ENCODE measurements at regions not wholly inside any gene's neighbourhood (a gene's known extent, or its start where the extent isn't known, plus 50 kb on each side); places are given as distances from the start of the nearest gene placed in this dataset.
"Not testable (repeated sequence)": the region's sequence is repeated elsewhere in the genome, so short reads cannot be mapped to it uniquely, and the experiment has no call there.

DNA sequence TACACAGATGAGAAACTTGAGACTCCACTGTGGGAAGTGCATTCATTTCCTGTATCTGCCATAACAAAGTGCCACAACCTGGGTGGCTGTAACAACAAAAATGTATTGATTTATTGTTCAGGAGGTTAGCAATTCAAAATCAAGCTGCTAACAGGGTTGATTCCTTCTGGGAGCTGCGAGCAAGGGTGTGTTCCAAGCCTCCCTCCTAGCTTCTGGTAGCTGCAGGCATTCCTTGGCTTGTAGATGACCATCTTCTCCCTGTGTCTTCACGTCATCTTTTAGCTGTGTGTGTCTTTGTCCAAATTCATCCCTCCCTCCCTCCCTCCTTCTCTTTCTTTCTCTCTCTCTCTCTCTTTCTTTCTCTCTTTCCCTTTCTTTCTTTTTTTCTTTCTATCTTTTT, 258.1 kb downstream of the MSX2 start:
- no peak for DNase-seq (ENCODE audit: low read depth)

- DNase-seq (ENCODE audit: low read depth) = no peak
Measured at GRCh38 chr5:174981416-174981815, 257.0 kb downstream of the MSX2 start.

DNA sequence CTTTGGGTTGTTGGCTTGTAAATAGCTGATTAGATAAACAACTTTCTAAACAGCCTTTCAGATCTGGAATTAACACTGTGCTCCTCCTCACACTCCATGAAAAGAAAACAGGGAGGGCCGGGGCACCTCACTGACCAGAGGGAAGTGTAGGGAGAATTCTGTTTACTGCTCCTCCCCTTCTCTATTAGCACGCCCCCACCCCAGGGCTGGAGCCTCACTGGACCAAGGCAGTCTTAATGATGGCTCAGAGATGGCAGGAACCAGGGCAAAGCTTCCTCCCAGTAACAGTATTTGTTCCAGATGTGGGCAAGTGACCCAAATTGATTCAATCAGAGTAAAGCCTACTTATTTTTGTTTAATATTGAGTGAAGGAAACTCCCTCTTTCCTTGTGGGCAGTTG, 256.6 kb downstream of the MSX2 start:
- DNase-seq (ENCODE audit: low read depth) = no peak

DNA sequence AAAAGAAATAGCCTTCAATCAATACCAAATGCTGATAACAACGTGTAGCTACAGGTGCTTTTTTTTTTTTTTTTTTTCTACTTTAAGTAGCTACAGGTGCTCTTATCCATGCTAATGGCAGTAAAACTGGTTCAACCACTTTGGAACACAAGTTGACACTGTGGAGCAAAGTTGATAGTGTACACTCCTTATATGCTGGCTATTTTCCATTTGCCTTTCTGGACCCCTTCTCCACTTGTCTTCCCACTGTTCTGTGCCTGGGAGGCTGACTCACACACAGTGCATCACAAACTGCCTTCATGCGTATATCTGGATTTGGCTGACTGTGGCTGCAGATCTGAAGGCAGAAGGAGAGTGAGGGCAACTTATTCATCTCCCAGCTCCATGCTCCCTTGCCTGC, 247.9 kb downstream of the MSX2 start:
- DNase-seq (ENCODE audit: low read depth) = no peak

DNA sequence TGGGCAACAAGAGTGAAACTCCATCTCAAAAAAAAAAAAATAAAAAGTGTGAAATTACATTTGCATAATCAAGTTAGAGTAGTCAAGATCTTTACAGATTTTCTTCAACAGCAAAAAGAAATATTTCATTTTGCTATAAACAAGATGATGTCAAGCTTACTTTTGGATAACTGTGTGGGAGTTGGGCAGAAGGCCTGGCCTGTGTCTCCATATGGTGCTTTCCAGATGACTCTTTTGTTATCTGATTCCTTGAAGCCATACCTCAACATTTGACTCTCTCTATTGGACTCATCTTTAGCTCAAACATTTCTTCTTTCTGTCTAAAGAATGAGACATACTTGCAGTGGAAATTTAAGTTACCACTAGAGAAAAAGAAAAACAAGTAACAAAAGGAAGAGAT, 246.8 kb downstream of the MSX2 start:
- DNase-seq (ENCODE audit: low read depth) = no peak

DNA sequence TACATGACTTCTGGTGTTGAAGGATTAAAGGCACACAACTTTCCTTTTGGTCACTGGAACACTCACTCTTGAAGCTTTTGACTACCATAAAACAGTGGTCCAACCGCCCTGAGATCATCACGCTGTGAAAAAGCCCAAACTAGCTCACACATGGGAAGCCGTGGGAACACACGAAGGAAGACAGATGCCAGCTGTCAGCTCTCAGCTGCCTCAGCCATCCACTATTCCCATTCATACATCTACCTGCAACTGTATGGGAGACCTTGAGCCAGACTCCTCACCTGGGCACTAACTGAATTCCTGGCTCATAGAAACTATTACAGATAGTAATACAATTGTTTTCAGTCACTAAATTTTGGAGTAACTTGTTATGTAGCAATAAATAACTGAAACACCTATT, 246.1 kb downstream of the MSX2 start:
- no peak for DNase-seq (ENCODE audit: low read depth)

DNA sequence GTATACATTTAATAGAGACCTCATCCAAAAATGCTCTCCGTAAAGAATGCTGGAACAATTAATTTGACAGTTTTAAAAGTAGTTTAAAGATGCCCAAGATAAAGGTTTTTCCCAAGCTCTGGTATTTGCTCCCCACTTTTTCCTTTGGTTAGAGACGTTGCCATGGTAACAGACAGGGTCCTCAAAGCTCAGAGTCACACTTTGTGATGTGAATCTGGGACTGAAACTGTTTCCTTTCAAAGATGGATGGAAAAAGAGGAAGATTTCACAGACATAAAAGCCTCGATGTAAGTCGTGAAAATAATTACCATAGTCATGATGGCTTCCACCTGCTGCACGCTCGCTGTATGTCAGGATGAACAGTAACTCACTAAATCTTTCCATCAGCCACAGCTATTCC, 229.5 kb downstream of the MSX2 start:
- no peak for DNase-seq (ENCODE audit: low read depth)

GRCh38 chr5:174951151-174951780, 226.9 kb downstream of the MSX2 start:
- DNase-seq (ENCODE audit: low read depth) = peak; percentile 6

- DNase-seq (ENCODE audit: low read depth) = no peak
Measured at GRCh38 chr5:174947548-174947947, 223.2 kb downstream of the MSX2 start.

DNA sequence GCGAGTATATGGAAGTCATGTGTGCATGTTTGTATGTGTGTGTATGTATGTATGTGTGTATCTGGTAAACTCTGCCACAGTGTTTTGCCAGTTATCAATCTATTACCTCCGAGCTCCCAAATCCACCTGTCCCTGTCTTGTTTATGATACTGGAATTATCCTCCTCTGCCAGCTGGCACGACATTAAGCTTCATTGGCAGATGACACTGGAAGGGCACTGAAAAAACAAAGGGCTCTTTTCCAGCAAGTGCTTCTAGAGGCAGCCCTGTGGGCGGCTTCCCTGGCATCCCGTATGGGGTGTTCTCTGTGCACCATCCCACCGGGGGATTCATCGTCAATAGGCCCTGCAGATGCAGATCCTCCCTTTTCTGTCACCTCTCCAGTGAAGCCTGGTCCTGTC, 221.5 kb downstream of the MSX2 start:
- no peak for DNase-seq (ENCODE audit: low read depth)

DNA sequence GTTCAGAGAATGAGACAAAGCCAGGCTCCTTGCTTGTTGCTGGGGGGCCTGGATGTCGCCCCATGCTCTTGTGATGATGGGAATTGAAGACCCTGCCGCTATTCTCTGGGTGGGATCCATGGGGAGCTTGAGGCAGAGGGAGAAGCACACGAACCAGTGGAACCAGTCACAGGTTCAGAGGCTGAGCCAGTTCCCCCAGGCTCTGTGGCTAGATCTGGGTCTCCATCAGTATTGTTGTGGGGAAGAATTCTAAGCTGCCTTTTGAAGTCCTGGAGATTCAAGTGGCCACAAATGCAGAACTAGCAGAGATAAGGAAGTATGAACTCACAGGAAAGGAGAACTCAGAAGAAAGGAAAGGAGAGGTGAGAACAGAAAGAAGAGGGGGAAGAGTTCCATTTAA, 219.4 kb downstream of the MSX2 start:
- DNase-seq (ENCODE audit: low read depth) = no peak

DNA sequence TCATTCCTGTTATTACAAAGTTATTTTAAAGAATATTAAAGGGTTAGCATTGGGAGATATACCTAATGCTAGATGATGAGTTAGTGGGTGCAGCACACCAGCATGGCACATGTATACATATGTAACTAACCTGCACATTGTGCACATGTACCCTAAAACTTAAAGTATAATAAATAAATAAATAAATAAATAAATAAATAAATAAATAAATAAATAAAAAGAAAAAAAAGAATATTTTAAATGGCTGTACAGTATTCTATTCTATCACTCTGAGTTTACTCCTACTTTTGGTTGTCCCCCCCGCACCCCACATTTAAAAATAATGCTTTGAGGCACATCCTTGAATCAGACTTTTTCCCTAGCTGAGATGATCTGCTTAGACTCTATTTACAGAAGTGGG, 218.6 kb downstream of the MSX2 start:
- not testable (repeated sequence) for DNase-seq (ENCODE audit: low read depth)

- DNase-seq (ENCODE audit: low read depth) = no peak
Measured at GRCh38 chr5:174937201-174938123, 213.1 kb downstream of the MSX2 start.

GRCh38 chr5:174935854-174936474, 211.6 kb downstream of the MSX2 start:
- DNase-seq (ENCODE audit: low read depth) = no peak

DNA sequence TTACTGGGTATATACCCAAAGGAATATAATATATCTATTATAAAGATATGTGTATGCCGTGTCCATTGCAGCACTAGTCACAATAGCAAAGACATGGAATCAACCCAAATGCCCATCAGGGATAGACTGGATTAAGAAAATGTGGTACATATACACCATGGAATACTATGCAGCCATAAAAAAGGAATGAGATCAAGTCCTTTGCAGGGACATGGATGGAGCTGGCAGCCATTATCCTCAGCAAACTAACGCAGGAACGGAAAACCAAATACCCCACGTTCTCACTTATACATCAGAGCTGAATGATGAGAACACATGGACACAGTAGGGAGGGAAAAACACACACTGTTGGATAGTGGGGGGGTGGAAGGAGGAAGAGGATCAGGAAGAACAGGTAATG, 206.7 kb downstream of the MSX2 start:
- DNase-seq (ENCODE audit: low read depth) = not testable (repeated sequence)

- DNase-seq (ENCODE audit: low read depth) = no peak
Measured at GRCh38 chr5:174925586-174925985, 201.2 kb downstream of the MSX2 start.

DNA sequence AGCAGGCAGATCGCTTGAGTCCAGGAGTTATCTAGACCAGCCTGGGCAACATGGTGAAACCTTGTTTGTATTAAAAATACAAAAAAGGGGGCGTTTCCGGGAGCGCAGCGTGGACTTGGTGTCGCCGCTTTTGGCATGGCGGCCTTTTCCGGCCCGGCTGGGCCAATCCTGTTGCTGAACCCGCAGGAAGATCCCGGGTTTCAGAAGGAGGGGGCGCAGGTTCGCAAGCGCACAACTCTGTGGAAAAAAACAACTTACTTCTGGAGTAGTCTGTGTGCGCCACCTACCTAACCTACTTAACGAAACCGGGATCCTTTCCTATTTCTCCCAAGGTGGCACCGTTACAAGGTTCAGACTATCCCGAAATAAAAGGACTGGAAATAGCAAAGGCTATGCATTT, 198.6 kb downstream of the MSX2 start:
- DNase-seq (ENCODE audit: low read depth) = no peak

GRCh38 chr5:174920906-174921550, 196.6 kb downstream of the MSX2 start:
- DNase-seq (ENCODE audit: low read depth) = no peak

DNA sequence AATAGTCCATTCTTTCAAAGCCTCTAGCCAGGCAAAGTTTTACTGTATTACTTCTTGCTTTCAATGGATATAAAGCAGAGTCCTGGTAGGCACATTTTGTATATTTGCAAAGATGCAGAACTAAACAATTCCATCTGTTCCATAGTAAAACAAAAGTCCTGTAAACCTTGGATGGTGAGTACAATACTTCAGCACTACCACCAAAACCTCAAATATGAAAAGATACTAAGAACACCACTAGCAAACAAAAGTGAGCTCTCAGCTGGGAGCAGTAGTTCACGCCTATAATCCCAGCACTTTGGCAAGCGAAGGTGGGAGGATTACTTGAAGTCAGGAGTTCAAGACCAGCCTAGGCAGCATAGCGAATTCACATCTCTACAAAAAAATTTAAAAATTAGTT, 195.0 kb downstream of the MSX2 start:
- DNase-seq (ENCODE audit: low read depth) = no peak

- no peak for DNase-seq (ENCODE audit: low read depth)
Measured at GRCh38 chr5:174918655-174919054, 194.3 kb downstream of the MSX2 start.

- no peak for DNase-seq (ENCODE audit: low read depth)
Measured at GRCh38 chr5:174917976-174918554, 193.7 kb downstream of the MSX2 start.

- DNase-seq (ENCODE audit: low read depth) = not testable (repeated sequence)
Measured at GRCh38 chr5:174917435-174917834, 193.1 kb downstream of the MSX2 start.

Measured in HS-5 (cell line).